A673 (cell line): ENCODE measurements at regions not wholly inside any gene's neighbourhood (a gene's known extent, or its start where the extent isn't known, plus 50 kb on each side); places are given as distances from the start of the nearest gene placed in this dataset.

Experiments
- CTCF ChIP-seq: fragments of 300-800, 200-600 bp; sonication (generic); conservative IDR thresholded peaks from 2 replicates; pipeline ENCODE4 v1.5.1; 2017; ENCODE audit warnings: low read depth, mild to moderate bottlenecking, antibody characterized with exemption, low read length, moderate library complexity, mixed read lengths
- EZH2 ChIP-seq: fragments of 200-600 bp; sonication (generic); IDR thresholded peaks from 2 replicates; pipeline ENCODE4 v1.6.1; 2017; ENCODE audit warnings: borderline replicate concordance, low read depth, mild to moderate bottlenecking, mixed read lengths, antibody characterized with exemption, low read length; ENCODE audit not compliant: poor library complexity, severe bottlenecking

DNA sequence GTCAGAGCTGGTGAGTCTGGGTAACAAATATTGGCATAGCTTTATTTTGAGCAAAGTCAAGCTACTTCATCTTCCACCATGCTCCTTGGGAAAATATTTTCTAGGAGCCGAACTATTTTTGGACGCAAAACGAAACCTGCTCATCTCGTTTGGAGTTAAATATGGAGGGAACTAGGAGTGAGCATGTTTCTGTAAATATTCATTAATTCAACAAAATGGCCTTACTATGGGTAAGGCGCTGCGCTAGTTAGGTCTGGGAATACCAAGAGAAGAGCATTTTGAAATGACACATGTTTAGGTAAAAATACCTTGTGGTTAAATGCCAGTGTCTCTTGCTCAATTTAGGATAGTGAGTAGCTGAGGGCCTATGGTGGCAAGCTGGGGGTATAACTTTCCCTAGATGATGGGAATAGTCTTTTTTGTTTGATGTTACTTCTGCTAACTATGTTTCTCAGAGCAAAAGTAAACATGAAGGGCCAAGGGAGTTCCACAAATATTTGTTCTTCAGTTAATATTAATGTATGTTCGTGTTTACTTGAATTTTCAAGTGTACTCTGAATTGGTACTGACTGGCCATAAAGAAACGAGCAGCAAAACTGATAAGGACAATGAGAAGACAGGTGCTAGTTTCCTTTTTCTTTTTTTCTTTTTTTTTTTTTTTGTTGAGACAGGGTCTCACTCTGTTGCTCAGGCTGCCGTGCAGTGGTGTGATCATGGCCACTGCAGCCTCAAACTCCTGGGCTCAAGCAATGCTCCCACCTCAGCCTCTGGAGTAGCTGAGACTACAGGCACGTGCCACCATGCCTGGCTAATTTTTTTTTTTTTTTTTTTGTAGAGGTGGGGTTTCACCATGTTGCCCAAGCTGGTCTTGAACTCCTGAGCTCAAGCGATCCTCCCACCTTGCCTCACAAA is 77.7 kb downstream of the MAP1LC3B2 start:
- TF ChIP-seq CTCF (no peak), EZH2 (no peak)
